ENCODE measurements at regions not wholly inside any gene's neighbourhood (a gene's known extent, or its start where the extent isn't known, plus 50 kb on each side); places are given as distances from the start of the nearest gene placed in this dataset.

DNA sequence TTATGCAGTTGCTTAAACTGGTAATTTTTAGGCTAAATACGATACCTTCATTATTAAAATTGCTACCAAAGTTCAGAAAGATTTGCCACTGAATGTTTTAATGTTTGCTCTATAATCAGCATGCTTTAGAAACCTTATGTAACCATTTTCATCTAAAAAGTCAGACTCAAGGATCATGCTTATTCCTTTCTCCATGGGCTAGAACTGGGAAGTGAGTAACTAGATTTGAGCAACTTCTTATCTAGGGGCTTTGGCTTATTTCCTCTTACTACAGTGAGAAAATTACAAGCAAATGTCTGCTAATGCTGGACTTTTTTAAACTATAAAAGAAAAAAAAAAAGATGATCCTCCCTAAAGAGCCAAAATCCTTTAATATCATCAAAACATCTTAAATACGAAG lies 215.9 kb downstream of the CRPPA start:
- TF ChIP-seq, protein P1, sequence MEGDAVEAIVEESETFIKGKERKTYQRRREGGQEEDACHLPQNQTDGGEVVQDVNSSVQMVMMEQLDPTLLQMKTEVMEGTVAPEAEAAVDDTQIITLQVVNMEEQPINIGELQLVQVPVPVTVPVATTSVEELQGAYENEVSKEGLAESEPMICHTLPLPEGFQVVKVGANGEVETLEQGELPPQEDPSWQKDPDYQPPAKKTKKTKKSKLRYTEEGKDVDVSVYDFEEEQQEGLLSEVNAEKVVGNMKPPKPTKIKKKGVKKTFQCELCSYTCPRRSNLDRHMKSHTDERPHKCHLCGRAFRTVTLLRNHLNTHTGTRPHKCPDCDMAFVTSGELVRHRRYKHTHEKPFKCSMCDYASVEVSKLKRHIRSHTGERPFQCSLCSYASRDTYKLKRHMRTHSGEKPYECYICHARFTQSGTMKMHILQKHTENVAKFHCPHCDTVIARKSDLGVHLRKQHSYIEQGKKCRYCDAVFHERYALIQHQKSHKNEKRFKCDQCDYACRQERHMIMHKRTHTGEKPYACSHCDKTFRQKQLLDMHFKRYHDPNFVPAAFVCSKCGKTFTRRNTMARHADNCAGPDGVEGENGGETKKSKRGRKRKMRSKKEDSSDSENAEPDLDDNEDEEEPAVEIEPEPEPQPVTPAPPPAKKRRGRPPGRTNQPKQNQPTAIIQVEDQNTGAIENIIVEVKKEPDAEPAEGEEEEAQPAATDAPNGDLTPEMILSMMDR (conservative IDR thresholded peaks at IDR 0.05 in 1 of 2, IDR thresholded peaks at IDR 0.05 in 1 of 2; ENCODE audit: extremely low read depth in 1 of 2, insufficient read depth in 1 of 2, low read depth in 1 of 2, low read length in 2 of 2), result no peak
- TF ChIP-seq EZH2 (IDR thresholded peaks at IDR 0.05; ENCODE audit: borderline replicate concordance, low read length), result no peak
